NCI-H1417 (cell line): ENCODE measurements at regions not wholly inside any gene's neighbourhood (a gene's known extent, or its start where the extent isn't known, plus 50 kb on each side); places are given as distances from the start of the nearest gene placed in this dataset.
"Not testable (repeated sequence)": the region's sequence is repeated elsewhere in the genome, so short reads cannot be mapped to it uniquely, and the experiment has no call there.

Experiments used
- DNase-seq, 3 experiments: peaks; one replicate each; lab custom pipeline; 2025; lab: John Stamatoyannopoulos, UW

GRCh38 chr13:24563087-24563486, 50.5 kb upstream of the PARP4 start:
- DNase-seq = no peak

GRCh38 chr13:24563971-24564370, 51.4 kb upstream of the PARP4 start:
- DNase-seq = not testable (repeated sequence)

DNA sequence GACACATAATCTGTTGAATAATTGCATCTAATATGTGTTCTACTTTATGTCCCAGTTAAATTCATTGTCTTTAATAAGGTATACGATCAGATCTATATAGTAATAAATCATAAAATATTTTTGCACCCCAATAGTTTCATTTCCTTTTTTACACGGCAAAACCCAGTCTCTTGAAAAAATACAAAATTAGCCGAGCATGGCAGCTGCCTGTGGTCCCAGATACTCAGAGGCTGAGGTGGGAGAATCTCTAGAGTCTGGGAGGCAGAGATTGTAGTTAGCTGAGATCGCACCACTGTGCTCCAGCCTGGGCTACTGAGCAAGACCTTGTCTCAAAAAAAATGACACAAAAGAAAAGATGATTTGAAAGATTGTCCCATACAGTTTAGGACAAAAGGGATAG, 52.3 kb upstream of the PARP4 start:
- DNase-seq = no peak

- DNase-seq = not testable (repeated sequence)
Observed at GRCh38 chr13:24567593-24567992, 55.0 kb upstream of the PARP4 start.

DNA sequence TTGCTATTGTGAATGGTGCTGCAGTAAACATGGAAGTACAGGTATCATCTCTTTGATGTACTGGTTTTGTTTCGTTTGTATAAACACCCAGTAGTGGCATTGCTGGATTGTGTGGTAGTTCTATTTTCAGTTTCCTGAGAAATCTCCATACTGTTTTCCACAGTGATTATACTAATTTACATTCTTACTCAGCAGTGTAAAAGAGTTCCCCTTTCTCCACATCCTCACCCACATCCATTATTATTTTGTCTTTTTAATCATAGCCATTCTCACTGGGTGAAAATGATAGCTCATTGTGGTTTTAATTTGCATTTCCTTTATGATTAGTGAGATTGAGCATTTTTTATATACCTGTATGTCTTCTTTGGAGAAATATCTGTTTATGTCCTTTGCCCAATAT, 62.3 kb upstream of the PARP4 start:
- DNase-seq = no peak

DNA sequence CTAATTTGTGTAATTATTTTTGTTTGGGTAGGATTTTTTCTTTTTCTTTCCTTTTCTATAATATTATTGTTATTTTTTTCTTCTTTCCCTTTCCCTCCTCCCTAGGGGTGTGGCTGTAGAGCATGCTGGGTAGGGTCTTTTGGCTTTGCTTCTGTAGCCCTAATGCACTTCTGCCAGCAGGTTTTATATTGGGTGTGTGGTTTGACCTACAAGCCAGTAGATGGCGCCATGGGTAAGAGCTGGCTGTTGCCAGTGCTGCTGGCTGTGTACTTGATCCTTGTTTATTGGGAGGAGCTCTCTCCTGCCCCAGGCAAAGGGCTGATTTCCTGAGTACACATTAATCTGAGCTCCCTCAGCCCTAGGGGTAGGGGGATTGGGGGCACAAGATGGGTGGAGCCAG, 67.7 kb upstream of the PARP4 start:
- DNase-seq = peak; percentile 6 to 55 (median 10)

DNA sequence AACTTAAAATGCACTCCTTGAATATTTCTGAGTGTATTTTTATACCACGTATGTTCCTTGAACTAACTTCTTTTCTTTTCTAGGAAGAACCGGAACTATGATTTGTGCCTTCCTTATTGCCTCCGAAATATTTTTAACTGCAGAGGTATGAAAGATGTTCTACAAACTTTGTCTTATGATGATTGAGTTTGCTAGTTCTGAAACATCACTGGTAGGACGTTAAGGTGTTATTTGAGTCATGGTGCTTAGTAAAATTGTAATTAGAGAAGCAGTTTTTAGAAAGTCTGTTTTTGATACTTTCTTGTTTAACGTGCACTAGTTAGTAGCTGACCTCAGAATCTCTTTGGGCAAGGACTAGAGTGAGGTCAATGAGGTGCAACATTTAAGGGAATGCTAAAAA, 69.0 kb upstream of the PARP4 start:
- DNase-seq = not testable (repeated sequence)

DNA sequence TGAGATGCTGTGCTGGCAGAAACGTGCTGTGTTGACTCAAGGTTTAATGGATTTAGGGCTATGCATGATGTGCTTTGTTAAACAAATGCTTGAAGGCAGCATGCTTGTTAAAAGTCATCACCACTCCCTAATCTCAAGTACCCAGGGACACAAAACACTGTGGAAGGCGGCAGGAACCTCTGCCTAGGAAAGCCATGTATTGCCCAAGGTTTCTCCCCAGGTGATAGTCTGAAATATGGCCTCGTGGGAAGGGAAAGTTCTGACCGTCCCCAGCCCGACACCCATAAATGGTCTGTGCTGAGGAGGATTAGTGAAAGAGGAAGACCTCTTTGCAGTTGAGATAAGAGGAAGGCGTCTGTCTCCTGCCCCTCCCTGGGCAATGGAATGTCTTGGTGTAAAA, 79.1 kb upstream of the PARP4 start:
- DNase-seq = peak in 1 of 3 experiments; percentile 68

GRCh38 chr13:24597906-24598670, 82.1 kb upstream of the ATP12A start:
- DNase-seq = not testable (repeated sequence)

GRCh38 chr13:24599019-24599791, 81.0 kb upstream of the ATP12A start:
- not testable (repeated sequence) for DNase-seq

DNA sequence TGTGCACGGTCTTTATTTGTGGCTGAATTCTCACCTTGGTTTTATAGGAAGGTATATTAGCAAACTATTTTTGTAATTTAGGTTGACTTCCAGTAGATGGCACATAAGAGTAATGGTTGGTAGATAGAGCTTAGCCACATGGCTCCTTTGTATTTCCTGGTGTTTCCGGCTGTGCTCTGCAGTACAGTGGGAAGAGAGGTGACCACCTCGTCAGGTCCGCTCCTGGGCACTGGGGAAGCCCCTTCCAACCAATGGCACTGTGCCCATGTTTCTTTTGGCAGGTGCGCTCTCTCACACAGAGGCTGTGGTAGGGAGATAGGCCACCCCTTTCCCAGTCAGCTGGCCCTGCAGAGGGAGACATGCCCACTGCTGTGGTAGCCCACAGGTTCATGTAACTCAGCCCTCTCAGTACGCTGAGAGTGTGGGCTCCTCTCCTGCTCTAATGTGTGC, 74.3 kb upstream of the ATP12A start:
- peak in 1 of 3 experiments; percentile 2 for DNase-seq

GRCh38 chr13:24606486-24607170, 73.6 kb upstream of the ATP12A start:
- no peak for DNase-seq

DNA sequence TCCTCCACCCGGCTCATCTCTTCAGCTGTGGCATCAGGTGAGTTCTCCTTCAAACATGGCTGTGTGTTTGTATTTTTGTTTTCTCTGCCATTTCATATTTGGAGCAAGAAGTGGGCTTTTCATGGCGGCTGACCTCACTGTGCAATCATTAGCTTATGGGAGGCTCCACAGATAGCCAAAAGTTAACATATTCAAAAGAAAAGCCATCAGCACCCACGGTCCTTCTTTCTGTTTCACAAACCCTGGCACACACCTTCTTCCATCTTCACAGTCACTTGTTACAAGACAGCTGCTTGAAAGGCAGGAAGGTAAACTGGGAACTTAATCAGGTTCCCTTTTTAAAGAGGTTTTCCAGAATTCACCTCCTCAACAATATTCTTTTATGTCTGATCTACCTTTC, 69.3 kb upstream of the ATP12A start:
- DNase-seq = no peak

DNA sequence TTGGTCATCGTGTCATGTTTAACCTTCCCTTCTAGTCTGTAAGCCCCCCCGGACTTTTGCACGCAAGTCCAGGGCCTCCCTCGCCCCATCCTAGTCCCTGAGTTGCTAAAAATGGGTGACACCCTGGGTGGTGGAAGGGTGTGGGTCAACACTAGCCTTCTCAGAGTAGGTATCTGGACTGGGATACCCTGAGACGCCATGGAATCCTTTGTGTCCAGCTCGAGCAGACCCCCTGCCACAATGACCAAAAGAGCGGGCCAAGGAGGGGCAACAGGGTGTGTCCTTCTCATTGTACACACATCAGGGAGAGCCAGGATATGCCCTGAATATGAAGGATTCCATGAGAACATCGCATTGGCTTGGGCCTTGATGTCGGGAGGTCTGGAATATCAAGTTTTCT, 67.5 kb upstream of the ATP12A start:
- DNase-seq = no peak

- DNase-seq = no peak
Observed at GRCh38 chr13:24613128-24613527, 67.1 kb upstream of the ATP12A start.

DNA sequence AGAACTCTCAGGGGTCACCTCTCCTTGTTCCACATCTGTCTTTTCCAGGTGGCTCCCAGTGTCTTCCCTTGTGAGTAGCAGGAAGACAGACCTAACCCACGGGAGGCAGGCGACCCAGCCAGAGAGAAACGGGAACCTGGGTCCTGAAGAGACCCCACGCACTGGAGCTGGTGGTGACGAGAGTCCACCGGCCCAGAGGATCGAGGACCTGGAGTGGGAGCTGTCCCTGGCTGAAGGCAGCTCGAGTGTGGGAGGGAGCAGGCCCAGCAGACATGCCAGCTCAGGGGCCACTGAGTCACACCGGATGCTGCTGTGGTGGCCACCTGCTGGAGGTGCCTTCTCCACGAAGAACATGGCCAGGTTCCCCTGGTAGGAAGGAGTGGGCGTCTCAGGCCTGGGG, 66.5 kb upstream of the ATP12A start:
- DNase-seq = no peak

DNA sequence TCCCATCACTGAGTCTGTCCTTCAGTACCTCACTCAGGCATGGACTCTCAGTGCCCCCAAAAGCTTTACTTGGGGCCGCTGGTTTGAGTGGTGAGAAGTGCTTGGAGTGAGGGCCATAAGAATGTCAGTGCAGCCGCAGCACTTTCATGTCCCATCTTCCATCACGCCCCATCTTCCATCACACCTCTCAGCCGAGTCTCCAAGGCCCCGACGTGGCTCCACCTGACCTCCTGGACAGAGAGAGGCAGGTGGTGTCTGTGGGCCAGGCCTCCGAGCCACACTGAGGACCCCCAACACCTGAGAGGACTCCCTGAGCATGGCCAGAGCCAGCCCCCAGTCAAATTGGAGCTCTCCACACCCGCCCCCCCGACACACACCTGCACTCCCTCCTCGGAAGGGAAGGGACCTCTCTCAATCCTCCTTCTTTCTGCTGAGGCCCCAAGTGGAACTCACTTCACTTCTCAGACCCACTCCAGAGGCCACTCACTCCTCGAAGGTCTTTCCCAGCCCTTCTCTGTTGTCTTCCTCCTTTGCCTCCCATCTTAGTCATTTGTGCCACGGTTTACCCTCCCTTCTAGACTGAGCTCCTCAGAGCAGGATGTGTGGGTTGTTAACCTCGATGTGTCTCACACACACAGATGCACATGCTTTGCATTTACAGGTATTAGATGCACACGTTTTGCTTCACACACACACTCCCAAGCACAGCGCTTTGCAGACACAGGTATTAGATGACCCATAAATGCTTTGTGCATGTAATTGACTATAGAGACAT, 65.7 kb upstream of the ATP12A start:
- DNase-seq = no peak

- no peak for DNase-seq
Observed at GRCh38 chr13:24615114-24615513, 65.1 kb upstream of the ATP12A start.

DNA sequence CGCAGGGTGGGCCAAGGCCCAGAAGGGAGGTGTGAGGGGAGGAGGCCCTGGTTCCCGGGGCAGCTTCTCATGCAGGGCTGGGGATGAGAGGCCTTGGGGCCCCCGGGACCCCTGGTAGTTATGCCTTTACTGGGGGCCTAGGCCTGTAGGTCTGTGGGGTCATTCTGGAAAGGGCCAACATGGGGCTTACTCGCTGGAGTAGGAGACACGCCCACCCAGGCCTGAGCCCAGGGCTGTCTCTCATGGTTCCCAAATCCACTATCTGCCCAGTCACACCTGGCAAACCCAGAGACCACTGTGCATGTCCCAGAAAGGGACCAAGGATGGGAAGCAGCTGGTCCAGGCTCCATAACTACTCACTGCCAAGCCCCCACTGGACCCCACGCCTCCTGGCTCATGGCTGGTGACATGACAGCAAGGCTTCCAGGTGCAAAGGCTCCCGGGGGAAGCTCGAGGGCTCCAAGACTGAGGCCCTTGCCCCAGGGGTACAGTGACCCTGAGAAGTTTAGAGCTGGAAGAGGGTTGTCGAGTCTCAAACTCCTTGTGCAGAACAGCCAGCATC, 64.2 kb upstream of the ATP12A start:
- DNase-seq = no peak

GRCh38 chr13:24616514-24616913, 63.7 kb upstream of the ATP12A start:
- no peak for DNase-seq

DNA sequence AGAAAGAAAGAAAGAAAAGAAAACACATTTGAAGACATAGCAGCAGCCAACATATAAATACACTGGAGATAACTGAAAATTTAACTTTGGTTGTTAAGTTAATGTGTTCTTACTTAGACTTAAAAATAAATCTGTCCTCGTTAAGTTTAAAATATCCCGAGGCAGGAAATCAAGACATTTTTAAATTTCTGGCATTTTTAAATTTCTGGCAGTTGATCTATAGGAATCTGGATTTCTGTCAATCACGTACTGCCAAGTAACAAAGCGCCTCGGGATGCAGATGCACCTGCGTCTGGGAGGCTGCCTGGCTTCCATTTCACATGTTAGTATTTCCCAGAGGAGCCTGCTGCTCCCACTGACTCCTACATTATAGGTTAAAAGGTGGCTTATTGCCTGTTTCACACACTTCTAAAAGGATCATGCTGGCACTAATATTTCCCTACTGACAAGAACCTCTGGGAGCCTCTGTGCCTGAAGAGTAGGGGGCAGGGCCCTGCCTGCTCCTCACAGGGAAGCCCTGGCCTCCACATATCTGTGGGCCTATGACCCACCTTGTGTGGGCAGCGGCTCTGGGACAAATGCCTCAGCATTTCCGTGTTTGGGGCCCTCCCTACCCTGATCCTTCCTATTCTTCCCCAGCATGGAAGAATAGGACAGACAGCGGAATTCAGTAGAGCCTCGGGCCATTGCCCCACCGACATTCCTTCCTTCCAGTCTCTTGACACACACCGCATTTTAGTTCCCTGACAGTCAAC, 62.8 kb upstream of the ATP12A start:
- DNase-seq = no peak
